AG09319 (cell line): ENCODE measurements at regions not wholly inside any gene's neighbourhood (a gene's known extent, or its start where the extent isn't known, plus 50 kb on each side); places are given as distances from the start of the nearest gene placed in this dataset.
A peak's percentile ranks its signal among the peaks of the same experiment; 100 is the strongest.

Experiments used
- DNase-seq: peaks from one replicate; pipeline ENCODE4 v3.0.0-alpha.2; 2010; ENCODE audit warnings: low read depth; ENCODE audit errors: extremely low read depth
- CTCF ChIP-seq: IDR thresholded peaks from 2 replicates; pipeline ENCODE4 v1.5.1; 2011; ENCODE audit warnings: low read depth, mild to moderate bottlenecking, inconsistent platforms, low read length, moderate library complexity

DNA sequence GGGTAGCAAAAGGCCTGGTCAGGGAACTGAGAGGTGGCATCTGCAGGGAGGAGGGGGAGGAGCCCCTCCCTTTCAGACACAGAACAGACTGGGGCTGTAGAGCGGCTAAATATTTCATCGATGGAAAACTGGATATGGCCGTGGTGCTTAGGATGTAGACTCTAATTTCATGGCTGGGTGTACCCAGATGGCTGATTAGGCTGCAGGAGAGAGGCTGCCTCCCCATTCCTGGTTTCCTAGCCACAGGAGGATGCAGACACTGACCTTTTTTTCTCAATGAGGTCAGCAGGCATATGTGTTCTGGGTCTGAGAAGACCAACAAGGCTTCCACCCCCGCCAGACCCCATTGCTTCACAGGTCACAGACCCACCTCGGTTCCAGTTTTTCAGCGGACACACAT lies 58.1 kb upstream of the CALM2 start:
- TF ChIP-seq CTCF: no peak
- no peak for DNase-seq

GRCh38 chr2:47232738-47233415 lies 56.6 kb upstream of the CALM2 start:
- no peak for DNase-seq
- no peak for TF ChIP-seq CTCF

DNA sequence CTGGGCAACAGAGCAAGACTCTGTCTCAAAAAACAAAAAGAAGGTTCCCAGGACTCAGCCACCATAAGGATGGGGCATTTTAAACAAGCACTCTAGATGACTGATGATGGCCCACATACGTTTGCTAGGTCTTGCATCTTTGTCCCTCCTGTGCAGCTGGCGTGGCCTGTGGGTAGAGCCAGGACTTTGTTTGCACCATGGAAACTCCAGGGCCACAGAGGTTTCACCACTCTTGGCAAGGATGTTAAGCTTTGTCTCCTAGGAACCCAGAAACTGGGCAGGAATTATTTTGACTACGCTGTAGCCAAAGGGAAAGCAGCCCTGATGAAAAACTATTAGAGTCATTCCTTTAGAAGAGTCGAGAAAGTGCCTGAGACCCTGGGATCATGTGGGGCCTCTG lies 54.1 kb upstream of the CALM2 start:
- DNase-seq: peak; percentile 36
- TF ChIP-seq CTCF: no peak

DNA sequence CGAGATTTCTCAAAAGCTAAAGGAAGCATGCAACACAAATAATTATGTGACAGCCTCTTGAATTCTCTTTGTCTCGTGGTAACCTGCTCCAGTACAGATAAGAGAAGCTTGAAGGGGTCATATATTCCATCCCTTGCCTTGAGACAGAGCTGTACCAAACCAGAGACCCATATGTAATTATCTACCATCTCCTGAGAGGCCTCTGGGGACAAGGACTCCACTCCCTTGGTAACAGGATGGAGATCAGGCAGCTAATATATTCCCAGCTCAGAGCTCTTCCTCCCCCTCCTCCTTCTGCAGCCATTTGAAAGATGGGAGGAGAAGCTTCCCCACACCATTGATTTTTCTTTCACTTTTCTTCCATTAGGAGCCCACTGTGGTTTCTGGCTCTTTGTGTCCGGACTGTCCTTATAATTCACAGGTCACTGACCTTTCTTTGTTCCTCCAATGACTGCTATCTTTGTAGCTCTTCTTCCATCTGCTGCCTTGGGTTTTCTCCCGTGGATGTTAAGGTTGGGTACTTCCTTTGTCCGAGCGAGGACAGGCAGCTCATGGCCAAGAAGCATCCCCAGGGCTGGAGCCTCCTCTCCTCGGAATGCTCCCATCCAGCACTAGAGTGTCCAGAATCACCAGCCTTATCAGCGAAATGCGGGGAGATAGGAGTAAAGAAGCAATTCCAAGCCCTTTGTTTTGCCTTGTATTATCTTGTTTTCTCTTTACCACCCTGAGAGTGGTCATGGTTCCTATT lies 51.4 kb upstream of the CALM2 start:
- DNase-seq: no peak
- no peak for TF ChIP-seq CTCF

DNA sequence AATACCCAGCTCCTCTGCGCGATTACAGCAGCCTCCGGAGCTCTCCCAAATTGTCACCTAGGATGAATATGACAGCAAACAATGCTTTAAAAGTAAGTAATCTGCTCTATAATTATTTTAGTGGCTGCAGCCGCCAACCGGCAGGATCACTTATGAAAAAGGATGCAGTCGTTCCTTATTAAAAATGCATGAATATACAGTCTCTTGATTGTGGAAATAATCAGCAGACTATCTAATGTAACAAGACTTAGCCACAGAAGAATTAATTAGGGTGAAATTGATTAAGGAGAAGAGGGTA lies 50.6 kb upstream of the CALM2 start:
- no peak for TF ChIP-seq CTCF
- DNase-seq: no peak

DNA sequence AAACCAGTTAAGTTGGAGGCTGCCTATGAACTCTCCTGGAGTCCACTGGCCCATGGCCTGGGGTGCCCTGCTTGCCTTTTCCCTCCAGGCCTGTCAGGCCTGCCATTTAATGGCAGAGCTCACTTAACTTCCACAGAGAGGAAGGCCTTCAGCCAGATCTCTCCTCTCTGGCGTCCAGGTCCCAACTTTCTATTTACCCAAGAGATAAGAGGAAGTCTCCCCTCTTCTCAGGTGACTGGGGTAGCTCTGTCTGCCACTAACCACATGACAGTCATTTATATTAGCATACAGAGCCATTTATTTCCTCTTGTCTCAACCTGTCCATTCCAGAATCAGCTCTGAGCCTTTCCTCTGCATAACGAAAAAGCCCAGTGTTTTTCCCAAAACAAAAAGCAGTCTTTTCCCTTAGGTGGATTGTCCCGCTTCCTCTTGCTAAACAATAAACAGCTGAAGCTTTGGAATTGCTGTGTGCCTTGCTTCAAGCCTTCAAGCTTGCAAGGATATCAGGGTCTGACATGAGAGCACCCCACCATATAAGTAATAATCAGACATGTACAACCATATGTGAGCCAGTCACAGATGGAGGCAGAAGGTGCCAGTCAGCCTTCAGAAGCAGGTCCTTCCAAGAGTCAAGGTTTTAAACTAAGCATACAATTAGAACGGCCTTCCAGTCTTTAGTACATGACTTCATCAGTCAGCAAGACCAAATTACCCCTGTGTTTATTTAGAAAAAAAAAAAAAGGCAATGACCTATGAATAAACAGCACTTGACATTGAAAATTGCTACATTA lies 50.0 kb upstream of the CALM2 start:
- TF ChIP-seq CTCF: no peak
- DNase-seq: no peak
